Activated CD4-positive, alpha-beta T cell treated with anti-CD3 and anti-CD28 coated beads for 36 hours (primary cell): ENCODE measurements at regions not wholly inside any gene's neighbourhood (a gene's known extent, or its start where the extent isn't known, plus 50 kb on each side); places are given as distances from the start of the nearest gene placed in this dataset.

Experiments
- ATAC-seq: fragments of 200-7000 bp; cut with Tn5 transposase; one replicate; pipeline ENCODE4 v1.10.0; 2021; ENCODE audit warnings: mild to moderate bottlenecking, moderate library complexity
- CTCF ChIA-PET: fragments of 350-600 bp; sonication (Branson Sonifier 250); formaldehyde crosslinking; loops from one replicate; lab custom pipeline; 2021; ENCODE audit warnings: antibody characterized with exemption; lab: Charles Lee
- POLR2A ChIA-PET: fragments of 350-600 bp; sonication (Branson Sonifier 250); formaldehyde crosslinking; loops from one replicate; lab custom pipeline; 2021; ENCODE audit warnings: antibody characterized with exemption, inconsistent platforms; lab: Charles Lee
- DNase-seq: peaks from one replicate; pipeline ENCODE4 v3.0.0-alpha.2; 2020
- H3K27ac Mint-ChIP-seq: one replicate; pipeline ENCODE4 v1.8.0; 2021; ENCODE audit warnings: mixed read lengths
- H3K27me3 Mint-ChIP-seq: one replicate; pipeline ENCODE4 v1.8.0; 2021; ENCODE audit warnings: mixed read lengths
- H3K36me3 Mint-ChIP-seq: one replicate; pipeline ENCODE4 v1.8.0; 2021; ENCODE audit warnings: low read depth, mixed read lengths
- H3K4me1 Mint-ChIP-seq: one replicate; pipeline ENCODE4 v1.8.0; 2021; ENCODE audit warnings: mixed read lengths
- H3K4me3 Mint-ChIP-seq: one replicate; pipeline ENCODE4 v1.8.0; 2021; ENCODE audit warnings: mild to moderate bottlenecking, moderate library complexity, mixed read lengths
- H3K9me3 Mint-ChIP-seq: one replicate; pipeline ENCODE4 v1.8.0; 2021; ENCODE audit warnings: low read depth, mixed read lengths
- intact Hi-C, 2 experiments: fragments of 100-400 bp; cut with DNase I in 1 of 2; cut with micrococcal nuclease in 1 of 2; formaldehyde crosslinking; loops; one replicate each; pipeline versions ENCODE4 v1.14.2 to v1.15.1; 2022 to 2024; cut with DNase I, micrococcal nuclease

- Mint-ChIP-seq H3K27me3 (peaks cover 3% of the 10 kb centered on the region), H3K36me3 (no peaks in the 10 kb centered on the region), H3K27ac (no peak overlapping the region), H3K4me1 (no peaks in the 10 kb centered on the region), H3K4me3 (no peak overlapping the region), H3K9me3 (no peaks in the 10 kb centered on the region)
- intact Hi-C loops, result no loop called here
- ChIA-PET POLR2A (no interaction called here), CTCF (interaction anchor here (0.6 kb wide), 1 partner anchor 22 kb away, joined by 3 read pairs; no protein-coding TSS in a partner anchor)
- ATAC-seq, result no peak
- DNase-seq, result no peak
Measured at GRCh38 chr18:47403317-47403716, 151.9 kb upstream of the SKOR2 start.

- Mint-ChIP-seq H3K27me3 (peaks cover 4% of the 10 kb centered on the region), H3K4me3 (no peak overlapping the region), H3K4me1 (no peaks in the 10 kb centered on the region), H3K27ac (no peak overlapping the region), H3K9me3 (no peaks in the 10 kb centered on the region), H3K36me3 (no peaks in the 10 kb centered on the region)
- POLR2A ChIA-PET, result no interaction called here
- DNase-seq, result no peak
- ATAC-seq, result no peak
- intact Hi-C loops, result loop anchor here in 1 of 2 experiments (5.0 kb wide), 1 partner anchor 348 kb away; no protein-coding TSS in a partner anchor
- CTCF ChIA-PET, result no interaction called here
Measured at GRCh38 chr18:47399475-47399874, 148.0 kb upstream of the SKOR2 start.

GRCh38 chr18:47397671-47398319, 146.3 kb upstream of the SKOR2 start:
- no peaks in the 10 kb centered on the region for H3K4me1 Mint-ChIP-seq
- H3K36me3 Mint-ChIP-seq, result no peaks in the 10 kb centered on the region
- peaks cover 4% of the 10 kb centered on the region for H3K27me3 Mint-ChIP-seq
- ChIA-PET POLR2A (no interaction called here), CTCF (interaction anchor here (0.6 to 1.8 kb wide), 5 partner anchors 23 to 353 kb away, joined by 3 to 14 read pairs (median 3); no protein-coding TSS in a partner anchor)
- no peak overlapping the region for H3K4me3 Mint-ChIP-seq
- DNase-seq (peak; percentile 56), ATAC-seq (no peak)
- H3K27ac Mint-ChIP-seq, result no peak overlapping the region
- H3K9me3 Mint-ChIP-seq, result no peaks in the 10 kb centered on the region
- intact Hi-C loops, result loop anchor here (1.0 to 5.0 kb wide), 2 partner anchors 350 to 352 kb away; no protein-coding TSS in a partner anchor

GRCh38 chr18:47391665-47392064, 140.2 kb upstream of the SKOR2 start:
- H3K4me3 Mint-ChIP-seq, result no peak overlapping the region
- no peaks in the 10 kb centered on the region for H3K36me3 Mint-ChIP-seq
- no peak overlapping the region for H3K27ac Mint-ChIP-seq
- DNase-seq (no peak), ATAC-seq (no peak)
- H3K27me3 Mint-ChIP-seq, result peaks cover 6% of the 10 kb centered on the region
- intact Hi-C loops, result no loop called here
- ChIA-PET CTCF (no interaction called here), POLR2A (interaction anchor here (0.8 kb wide), 1 partner anchor 10 kb away, joined by 4 read pairs; no protein-coding TSS in a partner anchor)
- H3K4me1 Mint-ChIP-seq, result no peaks in the 10 kb centered on the region
- no peaks in the 10 kb centered on the region for H3K9me3 Mint-ChIP-seq

- DNase-seq (no peak), ATAC-seq (no peak)
- H3K27me3 Mint-ChIP-seq, result peaks cover 8% of the 10 kb centered on the region
- no peak overlapping the region for H3K4me3 Mint-ChIP-seq
- H3K9me3 Mint-ChIP-seq, result no peaks in the 10 kb centered on the region
- ChIA-PET CTCF (no interaction called here), POLR2A (interaction anchor here (0.8 kb wide), 1 partner anchor 9 kb away, joined by 4 read pairs; no protein-coding TSS in a partner anchor)
- intact Hi-C loops, result no loop called here
- H3K4me1 Mint-ChIP-seq, result no peaks in the 10 kb centered on the region
- H3K27ac Mint-ChIP-seq, result no peak overlapping the region
- no peaks in the 10 kb centered on the region for H3K36me3 Mint-ChIP-seq
Measured at GRCh38 chr18:47390410-47391024, 139.1 kb upstream of the SKOR2 start.

- Mint-ChIP-seq H3K36me3 (no peaks in the 10 kb centered on the region), H3K4me1 (no peaks in the 10 kb centered on the region), H3K9me3 (no peaks in the 10 kb centered on the region), H3K27me3 (peaks cover 6% of the 10 kb centered on the region), H3K27ac (no peak overlapping the region), H3K4me3 (no peak overlapping the region)
- POLR2A ChIA-PET, result no interaction called here
- no peak for ATAC-seq
- intact Hi-C loops, result no loop called here
- CTCF ChIA-PET, result interaction anchor here (0.5 kb wide), 1 partner anchor 76 kb away, joined by 3 read pairs; no protein-coding TSS in a partner anchor
- no peak for DNase-seq
Measured at GRCh38 chr18:47389210-47389609, 137.8 kb upstream of the SKOR2 start.

- H3K36me3 Mint-ChIP-seq, result no peaks in the 10 kb centered on the region
- intact Hi-C loops, result no loop called here
- peaks cover 6% of the 10 kb centered on the region for H3K27me3 Mint-ChIP-seq
- CTCF ChIA-PET, result no interaction called here
- POLR2A ChIA-PET, result no interaction called here
- ATAC-seq (no peak), DNase-seq (no peak)
- no peaks in the 10 kb centered on the region for H3K9me3 Mint-ChIP-seq
- no peak overlapping the region for H3K27ac Mint-ChIP-seq
- H3K4me3 Mint-ChIP-seq, result no peak overlapping the region
- H3K4me1 Mint-ChIP-seq, result no peaks in the 10 kb centered on the region
Measured at GRCh38 chr18:47387864-47388263, 136.4 kb upstream of the SKOR2 start.

GRCh38 chr18:47383729-47384128, 132.3 kb upstream of the SKOR2 start:
- no peaks in the 10 kb centered on the region for H3K4me1 Mint-ChIP-seq
- CTCF ChIA-PET, result no interaction called here
- no peak overlapping the region for H3K4me3 Mint-ChIP-seq
- POLR2A ChIA-PET, result no interaction called here
- intact Hi-C loops, result no loop called here
- DNase-seq (no peak), ATAC-seq (no peak)
- H3K27me3 Mint-ChIP-seq, result peaks cover 5% of the 10 kb centered on the region
- no peaks in the 10 kb centered on the region for H3K36me3 Mint-ChIP-seq
- H3K9me3 Mint-ChIP-seq, result no peaks in the 10 kb centered on the region
- no peak overlapping the region for H3K27ac Mint-ChIP-seq

GRCh38 chr18:47381975-47382570, 130.6 kb upstream of the SKOR2 start:
- ChIA-PET POLR2A (interaction anchor here (1.1 kb wide), 1 partner anchor 9 kb away, joined by 4 read pairs; no protein-coding TSS in a partner anchor), CTCF (no interaction called here)
- Mint-ChIP-seq H3K27me3 (peaks cover 5% of the 10 kb centered on the region), H3K36me3 (no peaks in the 10 kb centered on the region), H3K4me3 (no peak overlapping the region), H3K27ac (no peak overlapping the region), H3K4me1 (no peaks in the 10 kb centered on the region), H3K9me3 (no peaks in the 10 kb centered on the region)
- no peak for ATAC-seq
- intact Hi-C loops, result no loop called here
- DNase-seq, result no peak

- ChIA-PET CTCF (no interaction called here), POLR2A (no interaction called here)
- DNase-seq (no peak), ATAC-seq (no peak)
- H3K27me3 Mint-ChIP-seq, result peaks cover 3% of the 10 kb centered on the region
- H3K4me3 Mint-ChIP-seq, result no peak overlapping the region
- no peaks in the 10 kb centered on the region for H3K9me3 Mint-ChIP-seq
- no peak overlapping the region for H3K27ac Mint-ChIP-seq
- H3K36me3 Mint-ChIP-seq, result no peaks in the 10 kb centered on the region
- intact Hi-C loops, result no loop called here
- no peaks in the 10 kb centered on the region for H3K4me1 Mint-ChIP-seq
Measured at GRCh38 chr18:47380153-47380552, 128.7 kb upstream of the SKOR2 start.

GRCh38 chr18:47373465-47373864, 122.0 kb upstream of the SKOR2 start:
- POLR2A ChIA-PET, result no interaction called here
- Mint-ChIP-seq H3K27me3 (peaks cover 13% of the 10 kb centered on the region), H3K4me1 (no peaks in the 10 kb centered on the region), H3K9me3 (no peaks in the 10 kb centered on the region), H3K4me3 (no peak overlapping the region), H3K27ac (no peak overlapping the region), H3K36me3 (no peaks in the 10 kb centered on the region)
- ATAC-seq (no peak), DNase-seq (no peak)
- intact Hi-C loops, result no loop called here
- CTCF ChIA-PET, result no interaction called here
